H1 (cell line): ENCODE measurements at regions not wholly inside any gene's neighbourhood (a gene's known extent, or its start where the extent isn't known, plus 50 kb on each side); places are given as distances from the start of the nearest gene placed in this dataset.

Experiments
- CTCF ChIA-PET: fragments of 300-600 bp; sonication (Branson Sonifier 250); formaldehyde crosslinking; loops from one replicate; lab custom pipeline; 2021; ENCODE audit not compliant: partially characterized antibody; lab: Charles Lee
- POLR2A ChIA-PET: fragments of 300-600 bp; sonication (Branson Sonifier 250); formaldehyde crosslinking; loops from one replicate; lab custom pipeline; 2021; ENCODE audit warnings: inconsistent platforms; ENCODE audit not compliant: partially characterized antibody; lab: Charles Lee
- DNase-seq, 2 experiments: peaks; one replicate each; pipeline versions ENCODE4 v3.0.0 to v3.0.0-alpha.2; 2010 to 2022; ENCODE audit warnings: low spot score in 2 of 2, low read depth in 1 of 2, mixed read lengths in 1 of 2
- FAIRE-seq: peaks from 2 replicates; lab custom pipeline; 2011; peaks lifted over from hg19 to GRCh38; lab: Jason Lieb, UNC
- H2AFZ ChIP-seq: 2 replicates; pipeline ENCODE4 v1.8.1; 2012; ENCODE audit warnings: low read length, inconsistent platforms
- H2AK5ac ChIP-seq: 2 replicates; pipeline ENCODE4 v1.6.1; 2013; ENCODE audit warnings: low read depth, low read length
- H2BK120ac ChIP-seq: replicated peaks from 2 replicates; pipeline ENCODE3; 2013; ENCODE audit warnings: low read depth, low read length, inconsistent platforms
- H2BK12ac ChIP-seq: 2 replicates; pipeline ENCODE4 v1.6.1; 2013; ENCODE audit warnings: low read depth, low read length
- H2BK15ac ChIP-seq: 2 replicates; pipeline ENCODE4 v1.6.1; 2013; ENCODE audit warnings: low read length
- H2BK20ac ChIP-seq: 2 replicates; pipeline ENCODE4 v1.6.1; 2013; ENCODE audit warnings: low read length
- H2BK5ac ChIP-seq: 2 replicates; pipeline ENCODE4 v1.6.1; 2013; ENCODE audit warnings: low read depth, low read length
- H3K14ac ChIP-seq: 2 replicates; pipeline ENCODE4 v1.6.1; 2013; ENCODE audit warnings: inconsistent platforms; ENCODE audit not compliant: insufficient read length
- H3K18ac ChIP-seq: 2 replicates; pipeline ENCODE4 v1.6.1; 2013; ENCODE audit warnings: low read length; ENCODE audit errors: extremely low read depth
- H3K23ac ChIP-seq: 2 replicates; pipeline ENCODE4 v1.6.1; 2013; ENCODE audit warnings: inconsistent platforms; ENCODE audit not compliant: insufficient read length
- H3K23me2 ChIP-seq: 2 replicates; pipeline ENCODE4 v1.6.1; 2013; ENCODE audit warnings: low read depth, low read length
- H3K27ac ChIP-seq: 2 replicates; pipeline ENCODE4 v1.6.1; 2011; ENCODE audit warnings: low read depth, low read length, inconsistent platforms
- H3K27me3 ChIP-seq, 4 experiments: replicated peaks in 1 of 4; 1 replicate in 1 of 4; 2 replicates in 3 of 4; pipeline versions ENCODE4 v1.6.1 to v1.8.1; 2011 to 2013; ENCODE audit warnings: low read length in 3 of 4, mild to moderate bottlenecking in 3 of 4, inconsistent platforms in 2 of 4, mixed read lengths in 2 of 4, moderate library complexity in 1 of 4; ENCODE audit not compliant: control insufficient read depth in 3 of 4, insufficient read depth in 3 of 4; ENCODE audit errors: extremely low read depth in 1 of 4
- H3K36me3 ChIP-seq, 4 experiments: 2 replicates each; pipeline versions ENCODE4 v1.6.1 to v1.8.1; 2011 to 2013; ENCODE audit warnings: mild to moderate bottlenecking in 4 of 4, low read length in 3 of 4, moderate library complexity in 2 of 4, control low read depth in 1 of 4, inconsistent platforms in 1 of 4; ENCODE audit not compliant: insufficient read depth in 4 of 4, control insufficient read depth in 2 of 4
- H3K4ac ChIP-seq: replicated peaks from 2 replicates; pipeline ENCODE3; 2013; ENCODE audit warnings: low read length, low read depth, mixed read lengths, inconsistent platforms; ENCODE audit not compliant: insufficient read length
- H3K4me1 ChIP-seq, 4 experiments: replicated peaks in 1 of 4; 1 replicate in 1 of 4; 2 replicates in 3 of 4; pipeline versions ENCODE4 v1.6.1 to v1.8.1; 2011 to 2013; ENCODE audit warnings: low read length in 3 of 4, inconsistent platforms in 2 of 4, mixed read lengths in 1 of 4; ENCODE audit not compliant: insufficient read depth in 4 of 4, control insufficient read depth in 3 of 4
- H3K4me2 ChIP-seq, 2 experiments: 2 replicates each; pipeline versions ENCODE4 v1.6.1 to v1.8.1; 2011 to 2013; ENCODE audit warnings: low read depth in 2 of 2, low read length in 2 of 2, control low read depth in 1 of 2, inconsistent platforms in 1 of 2, mild to moderate bottlenecking in 1 of 2; ENCODE audit not compliant: insufficient read depth in 1 of 2
- H3K4me3 ChIP-seq, 4 experiments: fragments of 200-600, 300-600 bp in 1 of 4; sonication (generic), shearing (Covaris generic), sonication (Bioruptor Twin) in 1 of 4; 2 replicates each; pipeline versions ENCODE4 v1.5.1 to v1.8.1; 2011 to 2016; ENCODE audit warnings: low read length in 4 of 4, low read depth in 3 of 4, control low read depth in 2 of 4, inconsistent platforms in 2 of 4, mild to moderate bottlenecking in 2 of 4, mixed read lengths in 1 of 4, moderate library complexity in 1 of 4; ENCODE audit not compliant: insufficient read depth in 2 of 4; ENCODE audit errors: extremely low read depth in 1 of 4
- H3K56ac ChIP-seq: replicated peaks from 2 replicates; pipeline ENCODE3; 2013; ENCODE audit warnings: low read depth, mild to moderate bottlenecking, mixed read lengths, low read length, inconsistent platforms; ENCODE audit not compliant: insufficient read length
- H3K79me1 ChIP-seq: 2 replicates; pipeline ENCODE4 v1.6.1; 2013; ENCODE audit warnings: low read depth, low read length, control low read depth
- H3K79me2 ChIP-seq, 2 experiments: 2 replicates each; pipeline versions ENCODE4 v1.6.1 to v1.8.1; 2012 to 2013; ENCODE audit warnings: low read length in 2 of 2, mild to moderate bottlenecking in 2 of 2, inconsistent platforms in 1 of 2; ENCODE audit not compliant: insufficient read depth in 2 of 2, control insufficient read depth in 1 of 2
- H3K9ac ChIP-seq, 4 experiments: replicated peaks in 1 of 4; 1 replicate in 1 of 4; 2 replicates in 3 of 4; pipeline versions ENCODE4 v1.6.1 to v1.8.1; 2011 to 2013; ENCODE audit warnings: low read depth in 3 of 4, low read length in 3 of 4, control low read depth in 2 of 4, mild to moderate bottlenecking in 2 of 4, moderate library complexity in 2 of 4, inconsistent platforms in 1 of 4; ENCODE audit errors: extremely low read depth in 1 of 4
- H3K9me3 ChIP-seq, 2 experiments: 2 replicates each; pipeline versions ENCODE4 v1.6.1 to v1.8.1; 2012 to 2013; ENCODE audit warnings: mild to moderate bottlenecking in 2 of 2, moderate library complexity in 2 of 2, control low read depth in 1 of 2, inconsistent platforms in 1 of 2, low read depth in 1 of 2, low read length in 1 of 2, mixed read lengths in 1 of 2; ENCODE audit not compliant: insufficient read depth in 2 of 2
- H4K20me1 ChIP-seq, 2 experiments: replicated peaks in 1 of 2; 2 replicates each; pipeline versions ENCODE3 to v1.8.1; 2011 to 2013; ENCODE audit warnings: inconsistent platforms in 2 of 2, low read length in 2 of 2, mild to moderate bottlenecking in 1 of 2; ENCODE audit not compliant: insufficient read depth in 2 of 2, control insufficient read depth in 1 of 2
- H4K5ac ChIP-seq: 2 replicates; pipeline ENCODE4 v1.6.1; 2013; ENCODE audit warnings: low read length, low read depth, mixed read lengths, inconsistent platforms; ENCODE audit not compliant: insufficient read length
- H4K8ac ChIP-seq: 2 replicates; pipeline ENCODE4 v1.8.0; 2013; ENCODE audit warnings: mild to moderate bottlenecking, moderate library complexity, low read length, inconsistent platforms; ENCODE audit not compliant: insufficient read depth; ENCODE audit errors: extremely low read depth
- H4K91ac ChIP-seq: replicated peaks from 2 replicates; pipeline ENCODE3; 2013; ENCODE audit warnings: low read length, mixed read lengths, inconsistent platforms; ENCODE audit not compliant: insufficient read length
- ASH2L ChIP-seq: fragments of 200-600, 300-600 bp; sonication (generic); IDR thresholded peaks from one replicate; pipeline ENCODE4 v1.7.1; 2017; ENCODE audit warnings: low read length
- BACH1 ChIP-seq: IDR thresholded peaks from 2 replicates; pipeline ENCODE4 v1.6.1; 2012; ENCODE audit warnings: low read length, improper control_type of control experiment
- CBX8 ChIP-seq: fragments of 300-800, 300-1000 bp; sonication (generic); IDR thresholded peaks from 2 replicates; pipeline ENCODE4 v1.7.1; 2016; ENCODE audit warnings: low read depth, low read length, borderline replicate concordance
- GTF2F1 ChIP-seq: IDR thresholded peaks from 2 replicates; pipeline ENCODE4 v1.6.1; 2012; ENCODE audit warnings: low read depth, low read length, improper control_type of control experiment, borderline replicate concordance
- POLR2A ChIP-seq, 2 experiments: IDR thresholded peaks; 1 replicate in 1 of 2; 2 replicates in 1 of 2; pipeline ENCODE4 v1.6.1; 2011; ENCODE audit warnings: low read depth in 2 of 2, low read length in 2 of 2, mild to moderate bottlenecking in 2 of 2; ENCODE audit errors: control extremely low read depth in 1 of 2
- POU5F1 ChIP-seq: IDR thresholded peaks from 2 replicates; pipeline ENCODE4 v1.6.1; 2011; ENCODE audit warnings: low read depth, mild to moderate bottlenecking, low read length, moderate library complexity
- RNF2 ChIP-seq: fragments of 200-900, 300-1000 bp; sonication (generic); IDR thresholded peaks from 2 replicates; pipeline ENCODE4 v1.7.1; 2016; ENCODE audit warnings: borderline replicate concordance, low read depth, mild to moderate bottlenecking, antibody characterized with exemption, low read length; ENCODE audit not compliant: poor library complexity, severe bottlenecking; ENCODE audit errors: missing control alignments
- SIN3A ChIP-seq, 2 experiments: IDR thresholded peaks in 1 of 2; conservative IDR thresholded peaks in 1 of 2; 2 replicates each; pipeline ENCODE4 v1.6.1; 2011 to 2012; ENCODE audit warnings: low read length in 2 of 2, improper control_type of control experiment in 1 of 2, low read depth in 1 of 2, mild to moderate bottlenecking in 1 of 2
- SP1 ChIP-seq: IDR thresholded peaks from 2 replicates; pipeline ENCODE4 v1.6.1; 2011; ENCODE audit warnings: low read depth, low read length
- SUZ12 ChIP-seq: fragments of 200-600 bp; sonication (generic); IDR thresholded peaks from 2 replicates; pipeline ENCODE4 v1.6.1; 2012; ENCODE audit warnings: mild to moderate bottlenecking, inconsistent platforms, low read length, moderate library complexity, mixed read lengths
- YY1 ChIP-seq: IDR thresholded peaks from 2 replicates; pipeline ENCODE4 v1.6.1; 2011; ENCODE audit warnings: low read depth, mild to moderate bottlenecking, low read length
- WGBS, 2 experiments: shearing (Covaris generic) in 1 of 2; methylation state at CpG; one replicate each; pipeline versions ENCODE4 v1.1.6 to v1.1.7; 2013 to 2015; ENCODE audit warnings: low lambda C conversion rate in 2 of 2, mixed read lengths in 2 of 2, inconsistent platforms in 1 of 2, low coverage in 1 of 2, missing lambda C conversion rate in 1 of 2; ENCODE audit not compliant: insufficient replicate concordance in 2 of 2, insufficient coverage in 1 of 2, insufficient read length in 1 of 2; ENCODE audit errors: extremely low coverage in 1 of 2, missing lambda C conversion rate in 1 of 2; 5-methylcytosine and 5-hydroxymethylcytosine counted together
- TF ChIP-seq, protein P1 (sequence below): IDR thresholded peaks from 2 replicates; pipeline ENCODE4 v1.6.1; 2012; ENCODE audit warnings: inconsistent platforms
- TF ChIP-seq, protein P2 (sequence below): IDR thresholded peaks from 2 replicates; pipeline ENCODE4 v1.6.1; 2011; ENCODE audit warnings: low read length, improper control_type of control experiment

DNA sequence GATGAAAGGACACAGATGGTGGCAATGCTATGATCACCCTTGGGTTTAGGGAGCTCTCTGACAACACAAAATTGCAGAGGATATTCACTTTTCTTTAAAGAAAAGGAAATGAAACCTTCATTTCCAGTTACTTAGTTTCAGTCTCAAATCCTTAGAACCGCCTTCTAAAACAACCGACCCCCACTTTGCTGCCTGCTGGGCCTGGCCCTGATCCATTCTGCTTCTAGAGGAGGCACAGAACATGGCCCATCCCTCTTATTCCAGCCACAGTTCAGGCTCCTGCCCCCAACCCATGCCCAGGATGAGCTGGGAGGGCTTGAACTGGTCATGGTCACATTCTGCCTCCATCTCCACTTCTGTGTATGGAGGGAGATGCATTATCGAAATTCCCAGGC, 311.6 kb downstream of the EN1 start:
- no peaks in the 10 kb centered on the region for H3K36me3 ChIP-seq
- no peak for FAIRE-seq
- 100% methylated on average over 3 of the region's 3 CpGs; no CpG with 5 or more reads in 1 of the 2 experiments for WGBS, 2 experiments
- TF ChIP-seq POLR2A (IDR thresholded peaks at IDR 0.05; ENCODE audit: control extremely low read depth in 1 of 2, low read depth in 2 of 2, low read length in 2 of 2) (no peak), RNF2 (no peak), YY1 (no peak), GTF2F1 (no peak), CBX8 (no peak), SIN3A (conservative IDR thresholded peaks at IDR 0.05 in 1 of 2, IDR thresholded peaks at IDR 0.05 in 1 of 2; ENCODE audit: low read depth in 1 of 2, low read length in 2 of 2) (no peak), BACH1 (no peak), SUZ12 (no peak), SP1 (no peak), POU5F1 (no peak), ASH2L (no peak)
- TF ChIP-seq, protein P1, sequence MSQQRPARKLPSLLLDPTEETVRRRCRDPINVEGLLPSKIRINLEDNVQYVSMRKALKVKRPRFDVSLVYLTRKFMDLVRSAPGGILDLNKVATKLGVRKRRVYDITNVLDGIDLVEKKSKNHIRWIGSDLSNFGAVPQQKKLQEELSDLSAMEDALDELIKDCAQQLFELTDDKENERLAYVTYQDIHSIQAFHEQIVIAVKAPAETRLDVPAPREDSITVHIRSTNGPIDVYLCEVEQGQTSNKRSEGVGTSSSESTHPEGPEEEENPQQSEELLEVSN: no peak
- TF ChIP-seq, protein P2, sequence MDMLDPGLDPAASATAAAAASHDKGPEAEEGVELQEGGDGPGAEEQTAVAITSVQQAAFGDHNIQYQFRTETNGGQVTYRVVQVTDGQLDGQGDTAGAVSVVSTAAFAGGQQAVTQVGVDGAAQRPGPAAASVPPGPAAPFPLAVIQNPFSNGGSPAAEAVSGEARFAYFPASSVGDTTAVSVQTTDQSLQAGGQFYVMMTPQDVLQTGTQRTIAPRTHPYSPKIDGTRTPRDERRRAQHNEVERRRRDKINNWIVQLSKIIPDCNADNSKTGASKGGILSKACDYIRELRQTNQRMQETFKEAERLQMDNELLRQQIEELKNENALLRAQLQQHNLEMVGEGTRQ: no peak

More for the DNA sequence above, 311.6 kb downstream of the EN1 start:
- no peak overlapping the region for H3K18ac ChIP-seq
- H3K27me3 ChIP-seq: no peaks in the 10 kb centered on the region
- no peaks in the 10 kb centered on the region for H3K79me1 ChIP-seq
- H3K4ac ChIP-seq: no peak overlapping the region
- H2AFZ ChIP-seq: no peak overlapping the region
- no peak overlapping the region for H2BK5ac ChIP-seq
- H3K14ac ChIP-seq: no peak overlapping the region
- H3K4me1 ChIP-seq: peaks cover 0 to 7% (median 3%) of the 10 kb centered on the region in 4 experiments; a peak in 2 of 7 replicates
- H3K4me2 ChIP-seq: no peak overlapping the region
- no peak overlapping the region for H4K91ac ChIP-seq
- H3K23me2 ChIP-seq: no peaks in the 10 kb centered on the region
- ChIA-PET CTCF (interaction anchor here (0.7 to 1.6 kb wide), 4 partner anchors 20 to 248 kb away, joined by 3 to 4 read pairs (median 3); no protein-coding TSS in a partner anchor), POLR2A (no interaction called here)
- H3K27ac ChIP-seq: no peak overlapping the region
- no peak overlapping the region; the same call in 1 of the 2 replicates for H2BK12ac ChIP-seq
- no peak overlapping the region for H2BK120ac ChIP-seq
- no peak overlapping the region; the same call in 1 of the 2 replicates for H2BK15ac ChIP-seq
- no peak overlapping the region for H3K56ac ChIP-seq
- H3K79me2 ChIP-seq: no peaks in the 10 kb centered on the region
- H4K20me1 ChIP-seq: no peaks in the 10 kb centered on the region
- DNase-seq: no peak
- no peak overlapping the region for H3K9ac ChIP-seq
- H3K23ac ChIP-seq: no peak overlapping the region
- no peak overlapping the region for H2BK20ac ChIP-seq
- H3K4me3 ChIP-seq: no peak overlapping the region
- no peak overlapping the region for H4K5ac ChIP-seq
- H3K9me3 ChIP-seq: no peaks in the 10 kb centered on the region
- no peak overlapping the region for H2AK5ac ChIP-seq
- no peak overlapping the region for H4K8ac ChIP-seq
